ENCODE measurements at regions not wholly inside any gene's neighbourhood (a gene's known extent, or its start where the extent isn't known, plus 50 kb on each side); places are given as distances from the start of the nearest gene placed in this dataset.
"Not testable (repeated sequence)": the region's sequence is repeated elsewhere in the genome, so short reads cannot be mapped to it uniquely, and the experiment has no call there.

- Mint-ChIP-seq H3K36me3 (ENCODE audit: low read depth) (no peaks in the 10 kb centered on the region), H3K4me3 (no peak overlapping the region), H3K4me1 (ENCODE audit: low read depth) (no peaks in the 10 kb centered on the region), H3K9me3 (no peaks in the 10 kb centered on the region), H3K27me3 (no peaks in the 10 kb centered on the region), H3K27ac (no peak overlapping the region)
- intact Hi-C loops (cut with micrococcal nuclease): no loop called here
These were observed 327.9 kb upstream of the SOX9 start for GRCh38 chr17:71792966-71793365.

GRCh38 chr17:71793518-71793917, 327.3 kb upstream of the SOX9 start:
- H3K27ac Mint-ChIP-seq: no peak overlapping the region
- no peaks in the 10 kb centered on the region for H3K4me1 Mint-ChIP-seq (ENCODE audit: low read depth)
- no peaks in the 10 kb centered on the region for H3K9me3 Mint-ChIP-seq
- no peaks in the 10 kb centered on the region for H3K36me3 Mint-ChIP-seq (ENCODE audit: low read depth)
- H3K4me3 Mint-ChIP-seq: no peak overlapping the region
- intact Hi-C loops (cut with micrococcal nuclease): no loop called here
- no peaks in the 10 kb centered on the region for H3K27me3 Mint-ChIP-seq

DNA sequence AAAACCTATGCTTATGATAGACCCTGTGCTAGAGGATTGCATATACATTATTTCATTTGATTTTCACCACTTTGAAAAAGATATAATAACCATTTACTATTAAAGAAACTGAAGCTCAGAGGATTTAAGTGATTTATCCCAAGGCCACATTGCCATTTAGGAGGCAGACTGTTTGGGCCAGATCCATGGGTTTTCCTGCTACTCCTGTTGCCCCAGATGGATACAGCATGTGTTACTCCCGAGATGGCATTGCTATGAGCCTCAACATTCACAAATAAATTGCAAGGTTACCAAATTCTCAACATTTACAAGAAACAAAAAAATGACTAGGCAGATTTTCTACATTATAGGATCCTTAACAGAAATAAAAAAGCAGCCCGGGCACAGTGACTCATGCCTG, 322.1 kb upstream of the SOX9 start:
- Mint-ChIP-seq H3K27me3 (no peaks in the 10 kb centered on the region), H3K36me3 (ENCODE audit: low read depth) (no peaks in the 10 kb centered on the region), H3K4me3 (no peak overlapping the region), H3K9me3 (no peaks in the 10 kb centered on the region), H3K27ac (no peak overlapping the region), H3K4me1 (ENCODE audit: low read depth) (no peaks in the 10 kb centered on the region)
- intact Hi-C loops (cut with micrococcal nuclease): no loop called here

- Mint-ChIP-seq H3K4me3 (no peak overlapping the region), H3K27me3 (no peaks in the 10 kb centered on the region), H3K27ac (no peak overlapping the region), H3K4me1 (ENCODE audit: low read depth) (no peaks in the 10 kb centered on the region), H3K36me3 (ENCODE audit: low read depth) (no peaks in the 10 kb centered on the region), H3K9me3 (no peaks in the 10 kb centered on the region)
- intact Hi-C loops (cut with micrococcal nuclease): no loop called here
These were observed 321.2 kb upstream of the SOX9 start for GRCh38 chr17:71799657-71800056.

- no peaks in the 10 kb centered on the region for H3K9me3 Mint-ChIP-seq
- H3K4me1 Mint-ChIP-seq (ENCODE audit: low read depth): no peaks in the 10 kb centered on the region
- H3K27ac Mint-ChIP-seq: no peak overlapping the region
- H3K27me3 Mint-ChIP-seq: no peaks in the 10 kb centered on the region
- H3K4me3 Mint-ChIP-seq: no peak overlapping the region
- no peaks in the 10 kb centered on the region for H3K36me3 Mint-ChIP-seq (ENCODE audit: low read depth)
- intact Hi-C loops (cut with micrococcal nuclease): no loop called here
These were observed 319.5 kb upstream of the SOX9 start for GRCh38 chr17:71801301-71801700.

DNA sequence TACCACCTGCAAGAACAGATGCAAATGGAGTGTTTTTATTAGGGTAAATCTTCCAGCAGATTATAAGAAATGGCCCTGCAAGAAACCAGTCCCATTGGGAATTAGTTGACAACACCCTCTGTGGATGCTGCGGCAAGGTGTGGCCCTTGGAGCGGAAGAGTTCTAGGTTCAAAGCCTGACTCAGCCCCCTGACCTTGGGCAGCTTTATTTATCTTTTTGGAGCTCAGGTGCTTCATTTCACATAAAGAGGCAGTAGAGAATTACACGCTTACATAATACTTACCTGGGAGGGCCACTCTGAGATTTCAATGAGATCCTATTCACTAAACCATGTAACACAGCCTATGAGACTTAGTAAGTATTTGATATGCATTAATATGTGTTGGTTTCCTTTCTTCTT, 318.2 kb upstream of the SOX9 start:
- Mint-ChIP-seq H3K27ac (no peak overlapping the region), H3K27me3 (no peaks in the 10 kb centered on the region), H3K9me3 (peaks cover 6% of the 10 kb centered on the region), H3K4me3 (no peak overlapping the region), H3K4me1 (ENCODE audit: low read depth) (no peaks in the 10 kb centered on the region), H3K36me3 (ENCODE audit: low read depth) (no peaks in the 10 kb centered on the region)
- intact Hi-C loops (cut with micrococcal nuclease): no loop called here

DNA sequence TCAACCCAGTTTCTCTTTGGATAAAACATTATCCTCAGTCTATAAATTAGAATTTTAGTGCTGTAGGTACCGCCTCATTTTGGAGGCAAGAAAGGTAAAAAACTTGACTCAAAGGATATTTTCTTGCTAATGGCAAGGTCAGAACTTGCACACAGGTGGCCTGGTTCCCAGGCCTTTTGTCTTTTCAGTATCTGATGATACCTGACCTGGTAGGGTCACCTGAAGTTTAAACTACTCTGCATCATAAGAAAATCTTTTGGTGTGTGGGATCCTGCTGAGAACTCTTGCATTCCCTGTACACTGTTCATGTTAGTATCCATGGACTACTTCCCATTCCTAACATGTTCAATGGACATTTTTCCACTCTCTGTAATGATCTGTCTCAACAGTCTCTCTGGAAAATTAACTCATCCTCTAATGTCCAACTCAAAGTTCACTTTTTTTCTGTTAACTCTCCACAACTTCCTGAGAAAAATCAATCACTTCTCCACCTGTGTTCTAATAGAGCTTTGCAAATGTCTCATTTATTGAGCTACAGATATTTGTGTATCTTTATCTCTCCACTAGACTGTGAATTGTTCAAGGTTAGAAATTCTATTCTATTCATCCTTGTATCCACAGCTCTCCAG, 317.1 kb upstream of the SOX9 start:
- H3K27ac Mint-ChIP-seq: no peak overlapping the region
- no peaks in the 10 kb centered on the region for H3K4me1 Mint-ChIP-seq (ENCODE audit: low read depth)
- intact Hi-C loops (cut with micrococcal nuclease): no loop called here
- peaks cover 9% of the 10 kb centered on the region for H3K9me3 Mint-ChIP-seq
- no peak overlapping the region for H3K4me3 Mint-ChIP-seq
- no peaks in the 10 kb centered on the region for H3K27me3 Mint-ChIP-seq
- H3K36me3 Mint-ChIP-seq (ENCODE audit: low read depth): no peaks in the 10 kb centered on the region

DNA sequence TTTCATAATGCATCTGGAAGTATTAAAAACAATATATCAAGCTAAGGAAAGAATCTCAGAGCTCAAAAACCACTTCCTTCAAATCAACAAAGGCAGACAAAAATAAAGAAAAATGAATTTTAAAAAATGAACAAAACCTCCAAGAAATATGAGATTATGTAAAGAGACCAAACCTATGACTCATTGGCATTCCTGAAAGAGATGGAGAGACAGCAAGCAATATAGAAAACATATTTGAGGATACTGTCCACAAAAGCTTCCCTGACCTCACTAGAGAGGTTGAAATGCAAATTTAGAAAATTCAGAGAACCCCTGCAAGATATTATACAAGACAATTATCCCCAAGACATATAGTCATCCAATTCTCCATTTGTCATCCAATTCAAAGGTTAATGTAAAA, 311.3 kb upstream of the SOX9 start:
- no peaks in the 10 kb centered on the region for H3K36me3 Mint-ChIP-seq (ENCODE audit: low read depth)
- H3K27ac Mint-ChIP-seq: no peak overlapping the region
- no peaks in the 10 kb centered on the region for H3K27me3 Mint-ChIP-seq
- no peaks in the 10 kb centered on the region for H3K4me1 Mint-ChIP-seq (ENCODE audit: low read depth)
- intact Hi-C loops (cut with micrococcal nuclease): no loop called here
- H3K9me3 Mint-ChIP-seq: peaks cover 9% of the 10 kb centered on the region
- H3K4me3 Mint-ChIP-seq: no peak overlapping the region

GRCh38 chr17:71813861-71814260, 307.0 kb upstream of the SOX9 start:
- intact Hi-C loops (cut with micrococcal nuclease); H3K27ac Mint-ChIP-seq; H3K4me3 Mint-ChIP-seq; H3K27me3 Mint-ChIP-seq; H3K36me3 Mint-ChIP-seq (ENCODE audit: low read depth); H3K9me3 Mint-ChIP-seq; H3K4me1 Mint-ChIP-seq (ENCODE audit: low read depth): not testable (repeated sequence)

GRCh38 chr17:71821511-71821910, 299.3 kb upstream of the SOX9 start:
- no peaks in the 10 kb centered on the region for H3K27me3 Mint-ChIP-seq
- no peaks in the 10 kb centered on the region for H3K9me3 Mint-ChIP-seq
- H3K4me1 Mint-ChIP-seq (ENCODE audit: low read depth): no peaks in the 10 kb centered on the region
- H3K27ac Mint-ChIP-seq: no peak overlapping the region
- no peaks in the 10 kb centered on the region for H3K36me3 Mint-ChIP-seq (ENCODE audit: low read depth)
- no peak overlapping the region for H3K4me3 Mint-ChIP-seq
- intact Hi-C loops (cut with micrococcal nuclease): no loop called here

- no peaks in the 10 kb centered on the region for H3K27me3 Mint-ChIP-seq
- H3K27ac Mint-ChIP-seq: no peak overlapping the region
- no peaks in the 10 kb centered on the region for H3K4me1 Mint-ChIP-seq (ENCODE audit: low read depth)
- H3K4me3 Mint-ChIP-seq: no peak overlapping the region
- intact Hi-C loops (cut with micrococcal nuclease): no loop called here
- H3K9me3 Mint-ChIP-seq: no peaks in the 10 kb centered on the region
- H3K36me3 Mint-ChIP-seq (ENCODE audit: low read depth): no peaks in the 10 kb centered on the region
These were observed 296.1 kb upstream of the SOX9 start for GRCh38 chr17:71824671-71825070.

DNA sequence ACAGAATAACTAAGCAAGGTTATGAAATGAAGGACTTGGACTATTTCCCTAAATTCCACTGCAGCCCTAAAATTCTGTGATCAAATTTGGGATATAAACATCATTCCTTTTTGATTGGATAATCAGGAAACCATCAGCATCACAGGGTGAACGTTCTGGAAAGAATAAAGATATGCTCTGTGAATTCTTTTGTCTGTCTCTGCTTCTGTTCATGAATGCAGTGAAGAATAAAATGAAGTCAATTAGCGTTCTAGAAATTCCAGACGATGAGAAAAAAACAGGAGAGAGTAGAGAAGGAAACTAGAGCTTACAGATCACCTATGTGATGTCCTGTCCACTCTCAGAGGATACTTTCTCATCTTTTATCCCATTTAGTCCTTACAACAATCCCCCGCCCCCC, 295.1 kb upstream of the SOX9 start:
- H3K27me3 Mint-ChIP-seq: no peaks in the 10 kb centered on the region
- H3K9me3 Mint-ChIP-seq: no peaks in the 10 kb centered on the region
- intact Hi-C loops (cut with micrococcal nuclease): no loop called here
- no peaks in the 10 kb centered on the region for H3K4me1 Mint-ChIP-seq (ENCODE audit: low read depth)
- H3K36me3 Mint-ChIP-seq (ENCODE audit: low read depth): no peaks in the 10 kb centered on the region
- H3K4me3 Mint-ChIP-seq: no peak overlapping the region
- H3K27ac Mint-ChIP-seq: no peak overlapping the region

GRCh38 chr17:71828182-71828596, 292.6 kb upstream of the SOX9 start:
- Mint-ChIP-seq H3K36me3 (ENCODE audit: low read depth) (no peaks in the 10 kb centered on the region), H3K4me3 (no peak overlapping the region), H3K27ac (no peak overlapping the region), H3K4me1 (ENCODE audit: low read depth) (no peaks in the 10 kb centered on the region), H3K9me3 (no peaks in the 10 kb centered on the region), H3K27me3 (no peaks in the 10 kb centered on the region)
- intact Hi-C loops (cut with micrococcal nuclease): no loop called here

- Mint-ChIP-seq H3K36me3 (ENCODE audit: low read depth) (no peaks in the 10 kb centered on the region), H3K27me3 (no peaks in the 10 kb centered on the region), H3K4me1 (ENCODE audit: low read depth) (no peaks in the 10 kb centered on the region), H3K9me3 (no peaks in the 10 kb centered on the region), H3K4me3 (no peak overlapping the region), H3K27ac (no peak overlapping the region)
- intact Hi-C loops (cut with micrococcal nuclease): no loop called here
These were observed 290.0 kb upstream of the SOX9 start for GRCh38 chr17:71830866-71831265.

DNA sequence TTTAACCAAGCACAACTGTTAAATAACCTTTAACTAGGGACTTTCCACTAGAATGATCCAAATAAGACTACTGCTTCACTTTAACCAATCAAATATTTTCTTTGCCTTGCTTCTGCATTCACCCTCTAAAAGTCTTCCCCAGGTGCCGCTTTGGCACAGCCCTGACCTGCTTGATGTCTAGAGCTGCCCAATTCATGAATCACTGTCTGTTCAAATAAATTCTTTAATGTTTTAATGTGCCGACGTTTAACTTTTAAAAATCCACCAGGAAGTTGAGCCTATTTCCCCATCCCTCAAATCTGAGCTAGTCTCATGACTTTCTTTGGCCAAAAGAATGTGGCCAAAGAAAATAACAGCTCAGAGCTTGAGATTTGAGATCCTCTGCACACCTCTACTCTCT, 277.8 kb upstream of the SOX9 start:
- H3K9me3 Mint-ChIP-seq: peaks cover 29% of the 10 kb centered on the region
- intact Hi-C loops (cut with micrococcal nuclease): no loop called here
- H3K4me3 Mint-ChIP-seq: no peak overlapping the region
- no peaks in the 10 kb centered on the region for H3K4me1 Mint-ChIP-seq (ENCODE audit: low read depth)
- H3K27ac Mint-ChIP-seq: no peak overlapping the region
- H3K27me3 Mint-ChIP-seq: no peaks in the 10 kb centered on the region
- H3K36me3 Mint-ChIP-seq (ENCODE audit: low read depth): no peaks in the 10 kb centered on the region

Data from dendritic cell treated with granulocyte-macrophage colony-stimulating factor and Interleukin-4, amounts not matched to agents 40 ng/mL and 50 ng/mL, for 4 days (primary cell).